Fibroblast of skin of abdomen (primary cell): ENCODE measurements at regions not wholly inside any gene's neighbourhood (a gene's known extent, or its start where the extent isn't known, plus 50 kb on each side); places are given as distances from the start of the nearest gene placed in this dataset.

ENCODE experiments used
- DNase-seq: peaks from one replicate; pipeline ENCODE4 v3.0.0-alpha.2; 2013

DNA sequence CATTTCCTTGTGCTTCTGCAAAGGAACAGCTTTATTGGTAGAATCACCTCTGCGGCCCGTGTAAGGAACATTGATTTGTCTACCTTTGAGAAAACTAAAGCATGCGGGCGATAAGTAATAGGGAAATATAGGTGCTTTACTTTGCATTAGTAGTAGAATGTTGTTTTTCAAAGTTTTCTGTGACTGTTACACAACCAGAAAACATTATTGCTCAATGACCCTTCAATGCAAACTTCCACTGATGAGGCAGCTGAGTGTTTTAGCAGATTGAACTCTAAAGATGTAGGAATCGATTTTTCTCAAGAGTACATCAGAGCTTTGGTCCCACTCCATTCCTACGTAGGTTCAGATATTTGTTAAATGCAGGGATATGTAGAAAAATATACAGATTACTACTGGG is 427.8 kb downstream of the DNAJB9 start:
- no peak for DNase-seq

DNA sequence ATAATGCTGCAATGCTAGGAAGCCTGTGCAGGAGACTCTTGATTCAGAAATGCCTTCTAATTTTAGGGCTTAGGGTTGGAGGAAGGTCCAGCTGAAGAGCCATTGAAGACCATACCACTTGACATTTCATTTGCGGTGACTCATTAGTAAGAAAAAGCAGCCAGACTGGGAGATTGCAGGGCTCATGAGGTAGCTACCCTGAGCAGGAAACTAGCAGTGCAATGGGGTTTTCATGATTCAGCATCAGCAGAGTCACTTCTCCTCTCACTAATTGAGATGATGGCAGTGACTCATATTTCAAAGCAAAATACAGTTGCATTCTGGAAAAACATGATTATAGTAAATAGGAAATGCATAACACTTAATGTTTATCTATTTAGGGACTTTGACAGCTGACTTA is 434.1 kb downstream of the DNAJB9 start:
- peak; percentile 20 for DNase-seq

DNA sequence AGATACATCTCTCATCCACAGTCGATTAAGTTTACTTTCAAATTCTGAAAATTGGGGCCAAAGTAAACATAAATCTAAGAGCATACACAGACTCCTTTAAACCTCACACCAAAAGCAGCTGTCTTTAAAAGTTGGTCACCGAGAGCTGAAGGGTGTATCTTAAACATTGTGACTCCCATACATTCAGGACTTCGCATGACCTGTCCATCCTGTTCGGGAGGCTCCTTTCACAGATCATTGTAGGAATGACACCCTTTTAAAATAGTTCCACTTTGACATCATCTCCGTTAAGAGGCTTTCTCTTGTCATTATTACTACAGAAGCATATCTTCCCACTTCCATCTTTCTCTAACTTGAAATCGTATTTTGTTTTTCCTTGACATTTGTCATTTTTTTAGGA is 440.0 kb downstream of the DNAJB9 start:
- no peak for DNase-seq

DNA sequence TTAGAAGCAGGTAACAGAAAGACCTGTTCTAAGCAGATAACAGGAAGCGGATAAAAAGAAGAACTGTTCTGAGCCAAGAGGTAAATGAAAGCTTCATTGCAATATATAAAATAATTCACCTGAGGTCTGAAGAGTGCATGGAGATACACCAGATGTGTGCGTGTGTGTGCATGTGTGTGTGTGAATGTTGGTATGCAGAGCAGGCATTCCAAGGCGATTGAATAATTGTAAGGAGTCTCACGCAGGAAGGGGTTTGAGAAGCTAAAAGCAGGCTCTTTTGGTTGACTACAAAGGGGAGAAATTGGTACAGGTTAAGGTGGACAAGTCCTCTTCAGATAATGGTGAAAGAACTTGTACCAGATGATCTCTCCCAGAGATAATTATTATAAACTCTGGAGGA is 450.6 kb downstream of the DNAJB9 start:
- peak; percentile 0 for DNase-seq

DNA sequence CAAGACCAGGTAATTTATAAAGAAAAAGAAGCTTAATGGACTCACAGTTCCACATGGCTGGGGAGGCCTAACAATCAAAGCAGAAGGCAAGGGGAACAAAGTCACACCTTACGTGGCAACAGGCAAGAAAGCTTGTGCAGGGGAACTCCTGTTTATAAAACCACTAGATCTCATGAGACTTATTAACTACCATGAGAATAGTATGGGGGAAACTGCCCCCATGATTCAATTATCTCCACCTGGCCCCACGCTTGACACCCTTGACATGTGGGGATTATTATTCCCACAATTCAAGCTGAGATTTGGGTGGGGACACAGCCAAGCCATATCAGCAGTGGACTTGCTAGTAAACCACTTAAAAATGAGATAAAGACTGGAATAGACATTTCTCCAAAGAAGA is 451.7 kb downstream of the DNAJB9 start:
- DNase-seq, result no peak

DNA sequence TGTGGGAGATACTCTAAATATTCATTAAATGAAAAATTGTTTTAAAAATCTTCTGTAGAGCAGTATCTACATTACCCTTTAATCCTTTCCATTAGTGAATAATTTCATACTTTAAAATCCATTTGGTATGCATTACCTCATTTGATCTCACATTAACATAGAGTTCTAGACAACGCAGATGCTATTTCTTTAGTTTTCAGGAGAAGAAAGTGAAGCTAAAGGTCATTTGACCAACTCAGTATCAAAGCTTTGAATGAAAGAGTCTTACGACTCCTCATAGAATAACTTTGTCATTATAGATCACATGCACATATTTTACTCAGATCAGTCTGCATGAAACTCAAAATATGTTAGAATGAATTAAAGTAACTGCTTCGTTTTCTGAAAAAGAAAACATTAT is 460.2 kb downstream of the DNAJB9 start:
- DNase-seq, result no peak

DNA sequence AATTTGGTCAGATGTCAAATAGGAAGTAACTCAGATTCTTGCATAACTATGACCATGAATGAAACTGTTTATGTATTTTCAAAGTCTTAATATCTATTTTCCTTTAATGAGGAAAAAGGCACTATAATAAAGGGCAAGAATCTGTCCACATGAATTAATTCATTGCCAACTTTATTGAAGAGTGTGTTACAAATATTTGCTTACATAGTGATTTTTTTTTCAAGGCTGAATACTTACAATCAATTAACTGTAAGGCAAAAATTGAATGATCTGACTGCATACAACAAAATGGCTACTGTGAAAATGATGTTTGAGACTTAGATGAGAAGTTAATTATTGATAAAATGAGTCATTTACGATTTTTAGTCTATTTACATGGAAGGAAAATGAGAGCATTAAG is 475.0 kb downstream of the DNAJB9 start:
- DNase-seq, result no peak

DNA sequence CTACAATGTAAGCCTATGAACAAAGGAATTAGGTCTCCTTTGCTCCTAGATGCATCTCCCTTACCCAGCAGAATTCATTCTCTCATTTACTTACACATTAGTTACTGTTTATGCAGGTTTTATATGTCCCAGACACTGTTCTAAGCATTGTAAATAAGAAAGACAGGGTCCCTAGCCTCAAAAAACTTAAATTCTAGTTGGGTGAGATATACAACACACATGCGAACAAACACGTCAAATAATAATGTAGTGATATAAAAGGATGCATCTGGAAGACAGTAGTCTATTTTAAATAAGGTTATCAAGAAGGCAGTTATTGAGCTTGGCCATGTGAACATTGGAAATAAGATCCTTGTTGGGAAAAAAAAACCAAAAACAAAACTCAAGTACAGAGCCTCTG is 479.7 kb downstream of the DNAJB9 start:
- no peak for DNase-seq

DNA sequence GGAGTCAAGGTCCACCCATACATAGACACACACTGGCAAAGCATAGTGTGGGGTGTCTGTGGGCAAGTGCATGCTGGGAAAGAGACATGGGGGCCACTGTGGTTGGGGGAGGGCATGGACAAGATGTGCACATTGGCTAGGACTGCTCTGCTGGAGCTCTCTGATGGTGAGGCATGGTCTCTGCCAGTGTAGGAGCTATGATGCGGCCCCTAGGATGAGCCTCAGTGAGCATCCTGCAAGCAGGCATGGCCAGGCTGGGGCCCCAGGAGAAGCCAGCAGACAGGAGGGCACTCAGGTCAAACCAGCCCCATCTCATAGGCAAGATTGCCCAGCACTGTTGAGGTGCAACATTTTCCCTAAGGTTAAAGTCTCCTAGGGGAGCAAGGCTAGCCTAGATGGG is 489.4 kb downstream of the DNAJB9 start:
- no peak for DNase-seq

DNA sequence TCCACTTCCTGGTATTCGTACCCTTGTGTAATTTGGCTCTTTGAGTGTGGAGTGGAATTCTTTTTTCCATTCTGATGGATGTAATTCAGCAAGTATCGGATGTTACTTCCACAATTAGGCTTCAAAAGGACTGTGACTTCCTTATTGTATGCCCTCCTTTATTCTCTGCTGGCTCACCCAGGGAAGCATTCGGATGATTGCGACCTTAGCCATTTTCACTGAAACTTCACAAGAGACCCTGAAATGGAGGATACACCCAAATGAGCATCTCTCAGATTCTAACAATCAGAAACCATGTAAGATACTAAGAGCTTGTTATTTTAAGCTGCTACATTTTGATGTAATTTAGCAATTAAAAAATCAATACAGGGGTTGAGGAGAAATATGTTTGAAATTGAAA is 493.1 kb downstream of the DNAJB9 start:
- DNase-seq, result no peak

DNA sequence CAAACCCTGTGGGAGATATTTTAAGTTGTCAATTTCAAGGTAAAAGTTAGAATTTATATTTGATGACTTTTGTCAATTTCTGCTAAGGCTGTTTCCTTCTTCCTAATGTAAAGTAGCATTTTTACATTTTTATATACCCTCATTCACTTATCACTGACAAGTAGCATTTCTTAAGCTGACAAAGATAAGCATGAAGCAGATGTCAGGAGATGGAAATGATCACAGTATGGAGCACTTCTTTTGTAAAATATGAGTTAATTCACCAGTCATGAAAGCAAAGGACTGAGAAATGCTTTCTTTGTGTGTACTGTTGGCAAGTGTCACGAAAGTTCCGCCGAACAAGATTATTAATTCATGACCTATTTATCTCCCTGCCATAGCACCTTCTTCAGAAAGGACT is 503.9 kb downstream of the DNAJB9 start:
- DNase-seq, result no peak

DNA sequence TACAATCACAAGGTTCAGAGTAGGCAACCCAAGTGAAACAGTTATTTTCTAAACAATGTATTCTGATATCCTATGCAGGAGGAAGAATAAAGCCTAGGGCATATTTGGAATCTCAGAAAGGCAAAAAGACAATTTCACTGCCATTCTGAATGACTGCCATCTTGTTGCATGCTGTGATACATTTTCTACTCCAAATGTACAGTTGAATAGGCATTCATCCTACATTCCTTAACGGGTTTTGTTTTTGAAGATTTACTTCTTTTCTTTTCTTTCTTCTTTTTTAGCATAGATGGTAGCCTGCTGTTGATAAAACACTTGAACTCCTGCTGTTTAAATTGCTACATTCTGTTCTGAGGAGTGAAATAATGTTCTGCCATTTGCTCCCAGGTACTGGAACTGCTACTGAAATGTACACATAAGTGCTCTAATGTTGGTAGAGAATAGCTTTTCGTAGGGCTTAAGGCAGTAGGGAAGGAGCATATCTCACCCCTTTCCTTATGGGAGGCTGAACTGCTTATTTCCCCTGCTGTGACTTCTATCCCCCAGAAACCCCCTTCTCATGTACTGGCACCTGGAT is 506.8 kb downstream of the DNAJB9 start:
- no peak for DNase-seq

DNA sequence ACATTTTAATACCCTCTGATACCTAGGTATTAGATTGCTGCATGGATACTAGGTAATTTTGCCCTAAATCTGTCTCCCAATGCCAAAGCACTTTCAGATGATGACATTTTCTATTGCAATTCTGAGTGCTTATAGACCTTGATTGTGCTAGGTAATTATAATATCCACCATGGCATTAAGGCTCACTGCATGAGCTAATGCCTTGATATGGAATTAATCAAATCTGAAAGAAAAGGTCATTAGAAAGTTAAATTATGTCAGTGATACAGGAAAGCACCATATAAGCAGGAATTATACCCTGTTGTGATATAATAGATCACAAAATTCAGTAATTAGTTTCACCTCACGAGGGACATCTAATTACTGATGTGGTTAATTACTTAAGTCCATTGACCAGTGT is 521.4 kb downstream of the DNAJB9 start:
- no peak for DNase-seq

DNA sequence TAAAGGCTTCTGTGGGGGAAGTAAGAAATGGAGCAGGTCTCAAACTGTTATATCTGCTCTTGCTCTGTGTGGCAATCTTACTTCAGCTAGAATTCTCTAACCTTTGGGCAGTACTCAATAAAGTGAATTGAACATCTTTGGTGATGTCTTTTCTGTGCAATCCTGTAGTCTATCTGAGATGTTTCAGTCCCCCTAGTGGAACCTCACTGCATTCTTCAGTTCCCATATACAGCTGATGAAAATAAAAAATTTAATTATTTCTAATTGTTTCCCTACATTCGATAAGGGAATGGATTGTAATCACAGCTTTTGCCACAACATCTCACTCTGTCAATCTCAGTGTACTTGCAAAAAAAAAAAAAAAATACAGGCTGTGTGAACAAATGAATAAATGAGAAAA is 522.6 kb downstream of the DNAJB9 start:
- no peak for DNase-seq

DNA sequence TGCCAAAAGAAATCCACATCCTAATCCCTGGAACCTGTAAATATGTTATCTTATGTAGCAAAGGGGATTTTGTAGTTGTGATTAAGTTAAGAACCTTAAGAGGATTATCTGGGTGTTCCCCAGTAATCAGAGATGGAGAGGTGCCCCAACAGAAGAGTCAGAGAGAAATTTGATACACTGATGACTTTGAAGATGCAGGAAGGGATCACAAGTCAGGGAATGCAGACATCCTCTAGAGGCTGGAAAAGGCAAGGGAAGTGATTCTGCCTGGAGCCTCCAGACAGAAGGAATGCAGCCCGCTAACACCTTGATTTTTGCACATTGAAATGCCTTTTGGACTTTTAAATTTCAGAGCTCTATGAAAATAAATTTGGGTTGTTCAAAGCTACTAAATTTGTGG is 531.7 kb downstream of the DNAJB9 start:
- DNase-seq, result no peak

DNA sequence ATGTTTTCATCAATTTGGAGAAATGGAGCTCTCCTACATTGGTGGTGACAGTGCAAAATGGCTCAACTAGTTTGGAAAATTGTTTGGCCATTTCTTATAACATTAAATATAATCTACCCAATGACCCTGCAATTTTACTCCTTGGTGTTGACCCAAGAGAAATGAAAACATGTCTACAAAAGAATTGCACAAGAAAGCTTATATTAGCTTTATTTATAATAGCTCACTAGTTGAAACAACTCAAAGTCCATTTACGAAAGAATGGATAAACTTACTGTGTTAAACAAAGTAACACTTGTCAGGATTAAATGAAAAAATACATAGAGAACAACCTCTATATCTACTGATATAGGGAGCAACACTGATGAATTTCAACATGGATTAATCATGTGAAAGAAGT is 539.9 kb downstream of the DNAJB9 start:
- no peak for DNase-seq

DNA sequence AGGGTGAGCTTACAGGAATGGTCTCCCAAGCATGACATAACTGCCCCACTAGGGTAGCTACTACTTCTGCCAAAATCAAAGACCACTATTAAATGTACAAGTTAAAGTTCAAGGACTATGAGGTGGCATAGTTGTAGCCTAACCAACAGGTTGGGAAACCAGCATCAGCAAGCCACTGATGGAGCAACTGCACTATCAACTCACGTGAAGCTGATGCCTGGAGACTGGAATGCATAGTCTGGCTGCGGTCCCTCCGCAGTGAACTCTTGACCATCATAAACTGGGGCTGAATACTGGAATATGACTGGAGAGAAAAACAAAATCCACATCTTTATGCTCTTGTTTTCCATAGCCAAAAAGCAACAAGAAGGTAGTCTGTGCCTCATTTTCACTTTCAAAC is 541.4 kb downstream of the DNAJB9 start:
- DNase-seq, result no peak

DNA sequence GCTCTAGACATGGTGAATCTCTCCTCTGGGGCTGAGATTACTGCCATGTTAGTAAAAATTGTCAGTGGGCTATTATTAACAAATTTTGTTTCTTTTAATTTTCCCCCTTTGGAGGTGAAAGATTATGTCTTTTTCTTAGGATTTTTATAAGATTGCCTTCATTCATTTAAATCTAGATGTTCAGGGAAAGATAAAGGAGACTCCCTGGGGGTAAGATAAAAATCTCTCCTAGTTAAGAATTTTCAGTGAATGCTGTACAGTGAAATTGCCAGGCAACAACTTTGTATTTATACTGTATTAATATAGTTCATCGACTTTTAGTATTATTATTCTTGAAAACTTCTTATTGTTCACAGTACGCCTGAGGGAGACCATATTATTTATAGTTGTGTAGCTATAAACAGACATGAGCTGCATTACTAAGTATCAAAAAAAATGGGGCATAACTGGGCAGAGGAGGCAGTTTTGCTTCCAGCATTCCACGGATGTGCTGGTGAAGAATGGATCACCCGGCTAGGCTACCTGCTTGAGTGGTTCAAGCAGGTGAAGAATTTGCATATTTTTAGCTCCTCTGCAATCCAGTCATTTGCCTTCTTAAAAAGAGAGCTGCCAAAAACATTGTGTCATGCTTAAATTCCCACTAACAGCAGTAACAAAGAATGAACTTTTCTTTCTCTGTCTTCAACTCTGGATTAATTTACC is 552.1 kb downstream of the DNAJB9 start:
- no peak for DNase-seq

DNA sequence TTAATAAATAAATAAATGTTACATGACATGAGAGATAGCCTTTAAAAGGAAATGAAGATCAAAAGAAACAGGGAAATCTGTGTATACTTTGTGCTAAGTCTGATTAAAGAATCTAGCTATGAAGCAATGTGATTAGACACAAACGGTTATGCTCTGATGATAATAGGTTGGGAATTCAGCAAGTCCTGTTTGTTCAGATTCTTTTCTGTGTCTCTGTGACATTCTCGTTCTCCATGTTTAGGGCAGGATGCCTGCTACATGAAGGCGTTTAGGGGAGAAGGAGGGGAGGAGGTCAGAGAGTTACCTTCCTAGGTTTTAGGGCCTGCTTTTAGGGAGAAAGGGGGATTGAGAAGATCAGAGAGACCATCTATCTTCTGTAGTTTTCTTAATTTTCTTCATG is 555.3 kb downstream of the DNAJB9 start:
- no peak for DNase-seq

DNA sequence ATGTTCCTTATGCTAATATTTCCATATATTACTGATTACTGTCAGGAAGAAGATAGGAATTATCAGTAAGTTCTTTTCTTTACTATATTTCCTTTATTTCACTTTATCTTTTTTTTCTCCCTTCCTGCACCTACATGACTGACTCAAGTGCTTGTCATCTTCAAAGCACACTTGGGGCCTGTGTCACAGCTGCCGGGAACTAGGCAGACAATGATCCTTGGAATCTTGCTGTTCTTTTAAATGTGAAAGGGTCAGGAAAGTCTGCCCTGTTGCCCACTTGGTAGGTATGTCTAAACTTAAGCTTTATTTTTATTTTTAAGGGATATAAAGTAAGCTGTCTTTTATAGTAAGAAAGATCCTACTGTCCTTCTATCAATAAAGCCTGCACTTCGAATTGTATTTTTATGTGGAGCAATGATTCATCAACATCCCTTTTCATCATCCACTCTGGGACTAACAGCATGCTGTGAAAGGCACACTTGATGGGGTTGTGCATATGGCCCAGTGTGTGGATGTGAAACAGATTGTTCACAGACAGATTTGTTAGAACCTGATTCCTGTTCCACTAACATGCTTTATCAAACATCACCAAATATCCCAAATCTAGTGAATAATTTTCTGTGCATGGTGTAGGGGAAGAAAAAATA is 556.9 kb downstream of the DNAJB9 start:
- peak; percentile 34 for DNase-seq

DNA sequence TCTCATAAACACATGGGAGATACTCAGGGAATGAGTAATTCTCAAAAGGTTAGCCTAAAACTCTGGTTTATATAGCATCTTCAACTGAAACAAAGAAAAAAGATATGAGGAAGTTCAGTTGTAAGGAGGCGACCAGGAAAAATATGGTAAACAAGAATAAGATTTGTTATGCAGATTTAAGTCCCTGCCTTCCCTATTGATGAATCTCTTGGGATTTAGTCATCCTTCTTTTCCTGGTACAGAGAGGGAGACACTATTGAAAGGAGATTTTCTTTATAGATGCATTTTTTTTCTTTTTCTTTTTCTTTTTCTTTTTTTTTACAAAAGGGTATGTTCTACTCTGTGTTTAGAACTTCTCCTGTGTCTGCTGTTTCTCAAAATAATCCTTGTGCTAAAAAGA is 557.5 kb downstream of the DNAJB9 start:
- DNase-seq, result no peak

DNA sequence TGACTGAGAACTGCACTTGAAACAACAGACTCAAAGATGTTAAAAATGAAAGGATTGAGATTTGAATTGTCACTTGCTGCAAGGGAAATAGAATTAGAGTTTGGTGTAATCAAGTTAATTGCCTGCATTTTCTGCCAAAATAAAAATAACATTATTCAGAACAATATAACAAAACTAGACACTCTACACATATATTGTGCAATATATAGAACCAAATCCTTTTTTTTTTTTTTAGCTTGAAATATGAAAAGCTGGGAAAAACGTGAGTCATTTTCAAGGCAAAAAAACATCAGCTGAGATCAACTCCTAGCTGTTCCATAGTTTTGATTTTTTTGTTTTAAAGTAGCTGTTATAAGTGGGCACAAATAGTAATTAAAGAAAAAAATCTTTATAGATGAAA is 561.5 kb downstream of the DNAJB9 start:
- DNase-seq, result no peak

DNA sequence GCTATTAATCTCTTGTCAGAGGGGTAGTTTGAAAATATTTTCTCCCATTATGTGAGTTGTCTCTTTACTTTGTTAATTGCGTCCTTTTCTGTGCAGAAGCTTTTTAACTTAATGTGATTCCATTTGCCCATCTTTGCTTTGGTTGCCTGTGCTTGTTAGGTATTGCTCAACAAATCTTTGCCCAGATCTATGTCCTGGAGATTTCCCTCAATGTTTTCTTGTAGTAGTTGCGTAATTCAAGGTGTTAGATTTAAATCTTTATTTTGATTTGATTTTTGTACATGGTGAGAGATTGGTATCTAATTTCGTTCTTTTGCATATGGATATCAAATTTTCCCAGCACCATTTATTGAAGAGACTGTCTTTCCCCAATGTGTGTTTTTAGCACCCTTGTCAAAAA is 567.2 kb downstream of the DNAJB9 start:
- DNase-seq, result no peak

DNA sequence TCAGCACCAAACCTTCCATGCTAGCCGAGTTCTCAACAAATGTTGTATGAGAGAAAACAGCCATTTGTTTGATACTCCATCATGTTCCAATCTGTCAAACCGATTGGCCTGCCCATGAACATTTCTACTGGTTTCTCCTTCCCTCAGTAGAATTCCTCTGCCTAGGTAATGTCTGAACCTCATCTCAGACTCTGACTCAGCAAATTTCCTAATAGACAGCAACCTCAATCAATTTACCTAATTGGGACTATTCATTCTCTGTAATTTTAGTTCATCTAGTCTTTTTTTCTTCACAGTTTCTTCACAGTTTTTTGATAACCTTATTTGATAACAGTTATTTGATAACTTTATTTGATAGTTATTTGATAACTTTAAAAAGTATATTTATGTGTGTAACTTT is 585.1 kb downstream of the DNAJB9 start:
- no peak for DNase-seq

DNA sequence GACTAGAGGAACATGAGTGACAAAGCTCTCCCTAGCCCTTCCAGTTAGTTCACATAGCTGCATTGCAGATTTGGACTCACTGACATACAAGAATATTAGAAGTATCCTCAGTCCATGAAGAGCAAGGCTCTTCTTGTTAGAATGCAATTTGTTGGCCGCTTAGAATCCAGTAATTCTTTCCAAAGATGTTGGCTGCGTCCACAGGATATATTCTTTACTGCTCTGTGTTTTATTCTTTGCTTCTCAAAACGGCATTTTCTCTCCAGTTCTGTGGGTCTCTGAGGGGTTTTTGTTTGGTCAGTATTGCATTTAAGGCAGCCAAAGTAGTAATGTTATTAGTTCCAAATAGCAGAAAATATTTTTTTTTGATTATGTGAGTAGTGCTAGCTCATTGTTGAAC is 588.6 kb downstream of the DNAJB9 start:
- no peak for DNase-seq
